ENCODE measurements at regions not wholly inside any gene's neighbourhood (a gene's known extent, or its start where the extent isn't known, plus 50 kb on each side); places are given as distances from the start of the nearest gene placed in this dataset.
"Not testable (repeated sequence)": the region's sequence is repeated elsewhere in the genome, so short reads cannot be mapped to it uniquely, and the experiment has no call there.

GRCh38 chr5:105872569-105873270, 1798.0 kb downstream of the EFNA5 start:
- no peak for DNase-seq

DNA sequence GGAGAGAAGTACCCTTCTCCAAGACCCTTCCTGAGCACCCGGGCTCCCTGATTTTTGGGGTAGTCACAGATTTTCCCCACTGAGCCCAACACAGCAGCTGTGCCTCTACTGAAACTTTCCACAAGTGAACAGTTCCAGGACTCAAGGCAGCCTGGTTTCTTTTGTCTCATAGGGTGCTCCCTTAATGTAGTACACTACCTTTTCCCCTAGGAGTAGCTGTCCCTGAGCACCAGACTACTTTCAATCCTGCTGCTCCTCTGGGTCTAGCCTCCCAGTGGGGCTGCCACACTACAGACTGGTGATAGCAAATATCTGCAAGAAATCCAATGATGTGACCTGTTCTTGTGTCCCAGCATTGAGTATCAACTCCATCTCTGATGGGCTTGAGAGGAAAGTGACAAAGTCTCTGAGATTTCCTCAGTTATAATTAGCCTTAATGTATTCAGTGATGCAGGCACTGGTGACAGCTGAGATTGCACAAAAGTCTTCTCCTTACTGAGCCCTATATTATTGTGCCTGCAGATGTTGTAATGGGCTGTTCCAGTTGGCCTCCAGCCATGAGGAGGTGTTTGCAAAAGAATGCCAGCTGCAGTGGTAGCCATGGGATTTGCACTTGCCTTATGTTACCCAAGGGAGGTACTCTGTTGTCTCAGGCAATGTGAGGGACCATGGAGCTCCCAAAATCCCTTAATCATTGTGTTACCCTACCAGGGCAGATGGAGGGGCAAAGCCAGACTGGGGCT, 1802.5 kb downstream of the EFNA5 start:
- no peak for DNase-seq

DNA sequence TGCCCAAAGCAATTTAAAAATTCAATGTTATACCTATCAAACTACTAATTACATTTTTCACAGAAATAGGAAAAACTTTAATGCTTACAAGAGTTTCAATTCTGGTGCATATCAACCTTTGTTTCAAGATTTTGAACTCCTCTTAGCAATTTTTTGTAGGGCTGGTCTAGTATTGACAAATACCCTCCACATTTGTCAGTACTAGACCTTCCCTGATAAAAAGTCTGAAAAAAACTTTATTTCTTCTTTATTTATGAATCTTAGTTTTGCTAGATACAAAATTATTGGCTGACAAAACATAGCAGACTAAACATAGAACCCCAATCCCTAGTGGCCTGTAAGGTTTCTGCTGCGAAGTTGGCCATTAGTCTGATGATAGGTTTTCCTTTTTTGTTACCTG, 1804.9 kb downstream of the EFNA5 start:
- DNase-seq = no peak

GRCh38 chr5:105859350-105859749, 1811.4 kb downstream of the EFNA5 start:
- not testable (repeated sequence) for DNase-seq

DNA sequence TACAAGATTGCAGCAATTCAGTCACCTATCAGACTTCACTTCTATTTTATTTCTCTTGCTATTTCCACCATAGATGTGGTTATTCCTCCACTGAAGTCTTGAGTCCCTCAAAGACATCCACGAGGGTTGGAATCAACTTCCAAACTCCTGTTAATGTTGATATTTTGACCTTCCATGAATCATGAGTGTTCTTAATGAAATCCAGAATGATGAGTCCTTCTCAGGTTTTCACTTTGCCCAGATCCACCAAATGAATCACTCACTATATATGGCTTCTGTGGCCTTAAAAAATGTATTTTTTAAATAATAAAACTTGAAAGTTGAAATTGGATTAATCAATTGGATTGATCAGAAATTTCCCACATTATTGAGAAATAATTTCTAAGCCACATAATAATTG, 1821.0 kb downstream of the EFNA5 start:
- no peak for DNase-seq

DNA sequence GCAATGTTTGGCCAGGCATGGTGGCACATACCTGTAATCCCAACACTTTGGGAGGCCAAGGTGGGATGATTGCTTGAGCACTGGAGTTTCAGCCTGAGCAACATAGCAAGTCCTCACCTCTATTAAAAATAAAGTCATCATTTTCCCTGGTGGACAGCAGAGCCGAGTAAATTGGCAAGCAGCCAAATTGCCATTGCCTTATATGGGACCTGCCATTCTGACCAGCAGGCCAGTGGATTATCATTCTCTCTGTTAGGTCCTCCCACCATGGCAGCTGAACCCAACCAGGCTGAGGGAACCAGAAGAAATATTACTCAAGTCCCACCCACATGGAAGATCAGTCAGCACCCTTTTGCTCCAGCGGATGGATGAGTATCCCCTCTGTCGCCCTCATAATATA, 1829.9 kb downstream of the EFNA5 start:
- peak; percentile 14 for DNase-seq

DNA sequence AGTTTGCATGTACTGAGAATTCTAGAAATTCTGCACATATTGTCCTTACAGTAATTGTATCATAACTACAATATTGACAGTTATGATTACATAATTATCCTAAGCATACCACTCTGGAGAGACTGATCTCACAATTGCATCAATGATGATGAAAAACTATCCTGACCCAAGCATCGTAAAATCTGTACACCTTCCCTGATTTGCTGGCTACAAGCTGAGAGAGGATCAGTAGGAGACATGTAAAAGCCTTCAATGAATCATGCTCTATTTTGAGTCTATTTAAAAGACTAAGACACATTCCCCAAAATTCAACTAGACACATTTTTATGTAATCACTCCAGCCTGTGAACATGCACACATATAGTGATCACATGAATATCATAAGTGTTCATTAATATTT, 1833.8 kb downstream of the EFNA5 start:
- DNase-seq = no peak

- no peak for DNase-seq
Observed at GRCh38 chr5:105836268-105836667, 1834.5 kb downstream of the EFNA5 start.

DNA sequence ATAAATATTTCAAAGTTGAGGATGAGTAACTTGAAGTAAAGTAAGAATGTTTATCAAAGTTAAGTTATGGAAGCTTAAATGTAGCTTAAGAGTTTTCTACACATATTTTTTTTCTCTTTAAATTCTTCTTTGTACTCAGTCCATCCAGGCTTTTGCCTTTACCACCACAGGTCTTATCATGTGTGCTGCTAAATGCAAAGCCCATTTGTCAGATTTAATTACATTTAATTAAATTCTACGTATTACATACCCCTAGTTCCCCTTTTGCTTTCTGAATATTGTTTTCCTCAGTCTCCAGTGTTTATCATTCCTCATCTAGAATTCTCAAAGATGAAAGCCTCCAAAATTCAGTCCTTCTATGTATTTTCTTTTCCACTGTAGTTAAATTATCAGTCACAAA, 1841.9 kb downstream of the EFNA5 start:
- DNase-seq = no peak

- no peak for DNase-seq
Observed at GRCh38 chr5:105821800-105822199, 1848.9 kb downstream of the EFNA5 start.

- DNase-seq = no peak
Observed at GRCh38 chr5:105817914-105818313, 1852.8 kb downstream of the EFNA5 start.

- no peak for DNase-seq
Observed at GRCh38 chr5:105817416-105817815, 1853.3 kb downstream of the EFNA5 start.

DNA sequence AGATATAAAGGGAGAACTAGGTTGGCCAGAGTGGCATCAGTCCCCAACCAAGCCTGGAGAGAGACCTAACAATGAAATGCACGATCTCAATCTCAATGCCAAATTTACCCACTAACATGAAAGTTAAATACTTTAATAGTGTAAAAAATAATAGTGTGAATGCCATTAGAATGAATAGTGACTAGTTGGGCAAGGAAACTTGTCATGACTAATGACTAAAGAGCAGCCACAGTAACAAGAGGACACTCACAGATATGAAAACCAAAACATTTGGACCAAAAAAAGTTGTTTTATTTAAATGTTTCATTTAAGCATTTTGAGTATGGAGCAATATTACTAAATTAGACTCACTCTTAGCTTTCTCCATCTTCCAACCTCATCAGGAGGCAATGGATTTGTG, 1853.8 kb downstream of the EFNA5 start:
- DNase-seq = no peak

DNA sequence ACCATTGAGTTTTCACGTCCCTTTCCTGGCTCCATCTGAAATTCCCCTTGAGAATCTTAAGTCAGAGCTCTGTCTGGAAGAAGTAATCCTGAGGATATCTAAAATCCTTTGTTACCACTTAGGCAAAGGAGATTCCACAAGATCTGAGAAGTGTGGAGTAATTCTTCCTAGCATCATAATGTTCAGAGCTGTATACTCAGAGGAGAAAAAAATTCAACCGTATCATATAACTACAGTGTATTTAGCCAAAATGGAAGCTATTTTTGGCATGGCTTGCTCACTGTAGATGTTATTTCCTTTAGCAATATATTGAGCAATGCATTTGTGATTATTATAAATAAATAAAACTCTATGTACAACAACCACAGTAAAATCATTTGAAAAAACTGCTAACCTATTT, 1858.4 kb downstream of the EFNA5 start:
- DNase-seq = no peak

- DNase-seq = no peak
Observed at GRCh38 chr5:105807951-105808350, 1862.8 kb downstream of the EFNA5 start.

DNA sequence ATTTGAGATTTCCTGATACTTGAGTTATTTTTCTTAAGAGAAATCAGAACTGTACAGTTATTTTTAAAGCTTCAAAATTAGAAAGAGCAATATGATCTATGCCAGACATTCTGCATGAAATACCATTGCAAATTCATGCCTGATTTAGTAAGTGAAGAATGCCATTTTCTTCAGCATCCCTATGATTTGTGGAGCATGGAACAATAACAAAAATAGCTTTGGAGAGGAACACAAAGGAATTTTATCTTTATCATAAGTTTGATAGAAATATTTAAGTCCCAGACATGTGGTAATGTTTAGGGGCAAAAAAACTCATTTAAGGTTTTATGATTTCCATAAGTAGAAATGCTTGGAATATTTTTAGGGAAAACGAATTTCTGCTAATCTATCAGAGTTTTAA, 1863.4 kb downstream of the EFNA5 start:
- DNase-seq = no peak

GRCh38 chr5:105806596-105806995, 1864.1 kb downstream of the EFNA5 start:
- no peak for DNase-seq

- no peak for DNase-seq
Observed at GRCh38 chr5:105803431-105803830, 1867.3 kb downstream of the EFNA5 start.

GRCh38 chr5:105794578-105794977, 1876.2 kb downstream of the EFNA5 start:
- DNase-seq = no peak

- DNase-seq = no peak
Observed at GRCh38 chr5:105789246-105789645, 1881.5 kb downstream of the EFNA5 start.

DNA sequence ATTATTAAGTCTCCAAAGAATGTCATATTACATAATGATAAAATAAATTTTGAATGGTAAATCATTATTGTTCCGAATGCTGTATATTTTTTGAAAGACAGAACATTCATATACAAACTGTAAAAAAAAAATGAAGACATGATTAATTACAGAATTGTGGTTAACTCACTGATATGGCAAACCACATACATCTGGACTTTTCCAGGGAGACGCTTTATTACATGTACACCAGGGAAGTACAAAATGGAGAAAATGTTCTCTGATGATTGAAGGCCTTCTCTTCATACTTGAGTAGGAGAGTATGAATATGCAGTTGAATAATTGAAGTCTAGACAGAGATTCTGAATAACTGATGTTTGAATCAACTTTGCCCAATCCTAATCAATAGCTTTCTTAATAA, 1886.9 kb downstream of the EFNA5 start:
- DNase-seq = no peak

DNA sequence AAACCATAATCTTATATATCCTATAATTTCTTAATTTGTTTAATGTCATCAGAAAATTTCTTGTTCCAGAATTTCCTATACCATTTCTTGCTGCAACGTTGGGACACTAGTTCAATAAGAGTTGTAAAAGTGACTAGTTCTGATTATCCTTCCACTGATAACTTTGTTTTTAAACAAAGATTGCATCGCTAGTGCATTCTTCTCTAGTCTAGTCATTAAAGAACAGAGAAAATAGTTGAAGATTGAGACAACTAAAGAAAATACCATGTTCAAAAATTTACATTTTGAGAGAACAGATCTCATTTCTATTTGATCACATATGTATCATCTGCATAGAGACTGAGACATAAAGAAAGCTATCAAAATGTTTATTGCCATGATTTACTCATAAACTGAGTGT, 1888.2 kb downstream of the EFNA5 start:
- DNase-seq = no peak

GRCh38 chr5:105773241-105773640, 1897.5 kb downstream of the EFNA5 start:
- no peak for DNase-seq

DNA sequence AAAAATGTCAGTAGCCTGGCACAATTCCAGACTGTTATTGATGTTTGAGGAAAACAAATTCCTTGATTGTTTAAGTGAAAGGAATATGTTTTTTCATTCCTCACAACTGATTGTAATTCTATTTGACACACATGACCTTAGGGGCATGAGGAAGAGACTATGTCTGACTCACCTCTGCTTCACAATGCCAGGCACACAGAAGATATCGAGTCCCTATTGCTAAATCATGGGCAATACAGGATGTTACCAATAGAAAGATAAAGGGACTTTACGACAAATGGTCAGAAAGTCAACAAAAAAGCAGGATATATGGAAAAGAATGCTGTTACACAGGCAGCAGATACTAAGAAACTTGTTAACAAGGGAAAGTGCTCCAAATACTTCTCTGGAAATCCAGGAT, 1903.5 kb downstream of the EFNA5 start:
- DNase-seq = no peak

GRCh38 chr5:105762728-105763127, 1908.0 kb downstream of the EFNA5 start:
- DNase-seq = no peak

All from RPMI8226 (cell line).